ENCODE measurements at regions not wholly inside any gene's neighbourhood (a gene's known extent, or its start where the extent isn't known, plus 50 kb on each side); places are given as distances from the start of the nearest gene placed in this dataset.

GRCh38 chr18:71625556-71626090, 918.5 kb downstream of the CBLN2 start:
- no peak for DNase-seq (ENCODE audit: low read depth)
- H3K4me3 ChIP-seq (ENCODE audit: low read depth, low read length): no peak overlapping the region
- TF ChIP-seq CTCF (IDR thresholded peaks at IDR 0.05; ENCODE audit: control insufficient read depth, extremely low read depth, insufficient read depth): no peak

- no peak for DNase-seq (ENCODE audit: low read depth)
- no peak overlapping the region for H3K4me3 ChIP-seq (ENCODE audit: low read depth, low read length)
- TF ChIP-seq CTCF (IDR thresholded peaks at IDR 0.05; ENCODE audit: control insufficient read depth, extremely low read depth, insufficient read depth): no peak
Measured at GRCh38 chr18:71598374-71598773, 945.8 kb downstream of the CBLN2 start.

GRCh38 chr18:71597219-71597618, 946.9 kb downstream of the CBLN2 start:
- no peak for DNase-seq (ENCODE audit: low read depth)
- no peak for TF ChIP-seq CTCF (IDR thresholded peaks at IDR 0.05; ENCODE audit: control insufficient read depth, extremely low read depth, insufficient read depth)
- no peak overlapping the region for H3K4me3 ChIP-seq (ENCODE audit: low read depth, low read length)

GRCh38 chr18:71583252-71583651, 960.9 kb downstream of the CBLN2 start:
- peak overlapping the region; percentile 36 for H3K4me3 ChIP-seq (ENCODE audit: low read depth, low read length)
- no peak for TF ChIP-seq CTCF (IDR thresholded peaks at IDR 0.05; ENCODE audit: control insufficient read depth, extremely low read depth, insufficient read depth)
- no peak for DNase-seq (ENCODE audit: low read depth)

DNA sequence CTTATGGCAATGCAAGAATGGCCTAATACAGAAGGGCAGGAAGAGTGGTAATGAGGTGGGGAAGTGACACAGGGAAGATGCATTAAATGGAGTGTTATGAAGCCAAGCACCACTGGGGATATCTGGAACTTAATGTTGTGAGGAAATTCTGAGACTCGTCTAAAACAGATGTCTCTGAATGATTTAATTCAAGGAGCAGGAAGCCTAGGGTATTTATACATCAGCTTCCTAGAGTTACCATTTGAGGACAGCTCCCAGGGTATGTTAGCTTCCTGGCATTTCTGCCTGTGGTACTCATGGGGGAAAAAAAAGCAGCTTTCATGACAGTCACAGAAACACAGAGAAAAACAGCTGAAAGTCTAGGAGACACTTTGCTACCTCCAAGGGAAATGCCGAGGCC, 989.5 kb downstream of the CBLN2 start:
- H3K4me3 ChIP-seq (ENCODE audit: low read depth, low read length): no peak overlapping the region
- no peak for DNase-seq (ENCODE audit: low read depth)
- TF ChIP-seq CTCF (IDR thresholded peaks at IDR 0.05; ENCODE audit: control insufficient read depth, extremely low read depth, insufficient read depth): no peak

DNA sequence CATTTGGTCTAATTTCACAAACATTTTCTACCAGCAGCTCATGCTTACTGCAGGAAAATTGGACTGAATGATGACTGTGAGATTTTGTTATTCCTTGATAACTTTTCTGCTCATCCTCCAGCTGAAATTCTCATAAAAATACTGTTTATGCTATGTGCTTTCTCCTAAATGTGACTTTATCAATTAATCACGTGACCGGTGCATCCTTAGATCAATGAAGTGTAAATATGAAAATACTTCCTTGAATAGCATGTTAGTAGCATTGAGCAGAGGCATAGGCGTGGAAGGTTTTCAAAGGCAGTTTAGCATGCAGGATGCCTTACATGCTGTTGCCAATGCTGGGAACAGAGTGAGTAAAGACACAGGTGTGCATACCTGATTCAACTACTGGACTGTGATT, 1002.5 kb downstream of the CBLN2 start:
- H3K4me3 ChIP-seq (ENCODE audit: low read depth, low read length): no peak overlapping the region
- TF ChIP-seq CTCF (IDR thresholded peaks at IDR 0.05; ENCODE audit: control insufficient read depth, extremely low read depth, insufficient read depth): no peak
- DNase-seq (ENCODE audit: low read depth): no peak

- TF ChIP-seq CTCF (IDR thresholded peaks at IDR 0.05; ENCODE audit: control insufficient read depth, extremely low read depth, insufficient read depth): no peak
- DNase-seq (ENCODE audit: low read depth): peak; percentile 66
- H3K4me3 ChIP-seq (ENCODE audit: low read depth, low read length): no peak overlapping the region
Measured at GRCh38 chr18:71529703-71530303, 1014.3 kb downstream of the CBLN2 start.
